Loucy (cell line): ENCODE measurements at regions not wholly inside any gene's neighbourhood (a gene's known extent, or its start where the extent isn't known, plus 50 kb on each side); places are given as distances from the start of the nearest gene placed in this dataset.

ENCODE experiments used
- H2AFZ ChIP-seq: fragments of 200-600 bp; sonication (generic); 2 replicates; pipeline ENCODE4 v1.6.0; 2016; ENCODE audit warnings: antibody characterized with exemption, mild to moderate bottlenecking, low read length, moderate library complexity
- H3F3A ChIP-seq: fragments of 200-600 bp; 2 replicates; pipeline ENCODE4 v1.6.0; 2016; ENCODE audit warnings: antibody characterized with exemption, low read depth, mild to moderate bottlenecking
- H3K27me3 ChIP-seq: fragments of 200-600 bp; sonication (generic); 2 replicates; pipeline ENCODE4 v1.6.1; 2014; ENCODE audit warnings: low read length, mild to moderate bottlenecking; ENCODE audit not compliant: insufficient read depth, poor library complexity, severe bottlenecking
- H3K36me3 ChIP-seq: fragments of 200-600 bp; sonication (generic); 2 replicates; pipeline ENCODE4 v1.6.1; 2016; ENCODE audit warnings: low read length; ENCODE audit not compliant: insufficient read depth
- H3K4me1 ChIP-seq: fragments of 200-600 bp; sonication (generic); 2 replicates; pipeline ENCODE4 v1.5.1; 2014; ENCODE audit warnings: low read length, mild to moderate bottlenecking; ENCODE audit not compliant: insufficient read depth, poor library complexity, severe bottlenecking
- H3K4me2 ChIP-seq: fragments of 200-600 bp; sonication (generic); 2 replicates; pipeline ENCODE4 v1.6.0; 2014; ENCODE audit warnings: antibody characterized with exemption, low read length, low read depth, mild to moderate bottlenecking; ENCODE audit not compliant: poor library complexity, severe bottlenecking
- H3K4me3 ChIP-seq: fragments of 200-600 bp; sonication (generic); 2 replicates; pipeline ENCODE4 v1.5.1; 2014; ENCODE audit warnings: low read length, mild to moderate bottlenecking, mixed read lengths; ENCODE audit not compliant: poor library complexity, severe bottlenecking
- H3K79me2 ChIP-seq: fragments of 200-600 bp; sonication (generic); 2 replicates; pipeline ENCODE4 v1.6.1; 2014; ENCODE audit warnings: low read length; ENCODE audit not compliant: insufficient read depth
- H3K9ac ChIP-seq: fragments of 200-600 bp; sonication (generic); 2 replicates; pipeline ENCODE4 v1.6.0; 2014; ENCODE audit warnings: mild to moderate bottlenecking, low read depth, low read length, moderate library complexity; ENCODE audit not compliant: poor library complexity, severe bottlenecking
- H3K9me2 ChIP-seq: fragments of 200-600 bp; sonication (generic); replicated peaks from 2 replicates; pipeline ENCODE4 v1.6.1; 2016; ENCODE audit warnings: low read depth, low read length, mixed read lengths
- H3K9me3 ChIP-seq: fragments of 200-600 bp; sonication (generic); 2 replicates; pipeline ENCODE4 v1.6.1; 2014; ENCODE audit warnings: mild to moderate bottlenecking, antibody characterized with exemption, low read length, low read depth; ENCODE audit not compliant: insufficient read depth
- H4K20me1 ChIP-seq: fragments of 200-600 bp; sonication (generic); 2 replicates; pipeline ENCODE4 v1.6.0; 2014; ENCODE audit warnings: antibody characterized with exemption, low read length, mild to moderate bottlenecking; ENCODE audit not compliant: insufficient read depth, poor library complexity, severe bottlenecking
- CTCF ChIP-seq: fragments of 200-600 bp; sonication (generic); conservative IDR thresholded peaks from 2 replicates; pipeline ENCODE4 v1.5.1; 2014; ENCODE audit warnings: mild to moderate bottlenecking, antibody characterized with exemption, low read length
- EZH2phosphoT487 ChIP-seq: fragments of 200-600 bp; IDR thresholded peaks from 2 replicates; pipeline ENCODE4 v1.6.1; 2018; ENCODE audit warnings: antibody characterized with exemption, mild to moderate bottlenecking, moderate library complexity, borderline replicate concordance

GRCh38 chr5:62773460-62773859 lies 194.8 kb downstream of the LRRC70 start:
- no peak overlapping the region for H3K4me3 ChIP-seq
- no peak overlapping the region for H2AFZ ChIP-seq
- no peaks in the 10 kb centered on the region for H3K79me2 ChIP-seq
- no peak overlapping the region for H3K9ac ChIP-seq
- TF ChIP-seq CTCF = no peak
- no peak for TF ChIP-seq EZH2phosphoT487
- H3K36me3 ChIP-seq = no peaks in the 10 kb centered on the region
- no peaks in the 10 kb centered on the region for H3F3A ChIP-seq
- H3K4me1 ChIP-seq = peaks cover 1% of the 10 kb centered on the region
- no peaks in the 10 kb centered on the region for H3K27me3 ChIP-seq
- no peaks in the 10 kb centered on the region for H3K9me3 ChIP-seq
- no peaks in the 10 kb centered on the region for H3K9me2 ChIP-seq
- no peaks in the 10 kb centered on the region for H4K20me1 ChIP-seq
- H3K4me2 ChIP-seq = no peak overlapping the region

- no peak overlapping the region for H3K4me3 ChIP-seq
- no peaks in the 10 kb centered on the region for H3K4me1 ChIP-seq
- H3K27me3 ChIP-seq = no peaks in the 10 kb centered on the region
- H3K9me3 ChIP-seq = no peaks in the 10 kb centered on the region
- no peaks in the 10 kb centered on the region for H3K79me2 ChIP-seq
- no peak overlapping the region for H3K9ac ChIP-seq
- no peaks in the 10 kb centered on the region for H3F3A ChIP-seq
- no peaks in the 10 kb centered on the region for H3K9me2 ChIP-seq
- H3K36me3 ChIP-seq = no peaks in the 10 kb centered on the region
- H2AFZ ChIP-seq = no peak overlapping the region
- TF ChIP-seq CTCF (no peak), EZH2phosphoT487 (no peak)
- no peak overlapping the region for H3K4me2 ChIP-seq
- no peaks in the 10 kb centered on the region for H4K20me1 ChIP-seq
Observed at GRCh38 chr5:62771341-62771740, 192.7 kb downstream of the LRRC70 start.

DNA sequence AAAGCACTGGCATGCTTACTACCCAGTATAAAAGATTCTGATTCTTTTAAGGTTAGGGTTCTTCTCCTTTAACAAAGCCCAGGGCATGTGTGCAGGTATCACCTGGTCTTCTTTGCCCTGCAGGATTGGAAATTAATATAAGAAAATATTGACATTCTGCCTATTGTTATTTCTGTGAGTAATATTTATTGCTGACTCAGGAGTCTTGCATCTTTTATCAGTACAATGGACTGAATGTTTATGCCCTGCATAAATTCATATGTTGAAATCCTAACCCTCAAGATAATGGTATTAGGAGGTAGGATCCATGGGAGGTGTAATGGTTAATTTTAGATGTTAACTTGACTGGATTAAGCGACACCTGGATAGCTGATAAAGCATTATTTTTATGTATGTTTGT lies 189.0 kb downstream of the LRRC70 start:
- H2AFZ ChIP-seq = no peak overlapping the region
- H3K4me3 ChIP-seq = no peak overlapping the region
- no peaks in the 10 kb centered on the region for H3K9me2 ChIP-seq
- no peaks in the 10 kb centered on the region for H4K20me1 ChIP-seq
- H3K36me3 ChIP-seq = no peaks in the 10 kb centered on the region
- no peaks in the 10 kb centered on the region for H3K27me3 ChIP-seq
- H3K9ac ChIP-seq = no peak overlapping the region
- no peaks in the 10 kb centered on the region for H3F3A ChIP-seq
- no peak overlapping the region for H3K4me2 ChIP-seq
- TF ChIP-seq CTCF (no peak), EZH2phosphoT487 (no peak)
- H3K79me2 ChIP-seq = no peaks in the 10 kb centered on the region
- no peaks in the 10 kb centered on the region for H3K9me3 ChIP-seq
- no peaks in the 10 kb centered on the region for H3K4me1 ChIP-seq
